Ascending aorta (tissue), 2 donors: ENCODE measurements at regions not wholly inside any gene's neighbourhood (a gene's known extent, or its start where the extent isn't known, plus 50 kb on each side); places are given as distances from the start of the nearest gene placed in this dataset.

Experiments
- DNase-seq, 2 donors: peaks; one replicate each; pipeline ENCODE4 v3.0.0-alpha.2; 2019; ENCODE audit warnings: low spot score in 2 of 2
- H3K27ac ChIP-seq, 2 donors: fragments of 200-600 bp; sonication (generic); one replicate each; pipeline ENCODE4 v1.5.1; 2016 to 2017; ENCODE audit warnings: mild to moderate bottlenecking in 1 of 2
- H3K27me3 ChIP-seq: fragments of 200-600 bp; sonication (generic); one replicate; pipeline ENCODE4 v1.5.1; 2017
- H3K36me3 ChIP-seq, 2 donors: fragments of 200-600 bp; sonication (generic); one replicate each; pipeline ENCODE4 v1.5.1; 2016
- H3K4me1 ChIP-seq, 2 donors: fragments of 200-600 bp; sonication (generic); one replicate each; pipeline ENCODE4 v1.5.1; 2016 to 2017; ENCODE audit warnings: mild to moderate bottlenecking in 1 of 2
- H3K4me3 ChIP-seq, 2 donors: fragments of 200-600 bp; sonication (generic); one replicate each; pipeline ENCODE4 v1.5.1; 2016 to 2017; ENCODE audit warnings: mild to moderate bottlenecking in 1 of 2
- H3K9me3 ChIP-seq, 2 donors: fragments of 200-600 bp; sonication (generic); one replicate each; pipeline ENCODE4 v1.5.1; 2016
- CTCF ChIP-seq, 3 experiments: fragments of 200-600 bp in 2 of 3; fragments of 450-650 bp in 1 of 3; sonication (generic) in 2 of 3; IDR thresholded peaks; one replicate each; pipeline ENCODE4 v1.5.1; 2016 to 2019; ENCODE audit warnings: antibody characterized with exemption in 3 of 3, mild to moderate bottlenecking in 1 of 3, moderate library complexity in 1 of 3
- intact Hi-C: fragments of 100-400 bp; cut with DNase I; formaldehyde crosslinking; loops from one replicate; pipeline ENCODE4 v1.15.1; 2023

DNA sequence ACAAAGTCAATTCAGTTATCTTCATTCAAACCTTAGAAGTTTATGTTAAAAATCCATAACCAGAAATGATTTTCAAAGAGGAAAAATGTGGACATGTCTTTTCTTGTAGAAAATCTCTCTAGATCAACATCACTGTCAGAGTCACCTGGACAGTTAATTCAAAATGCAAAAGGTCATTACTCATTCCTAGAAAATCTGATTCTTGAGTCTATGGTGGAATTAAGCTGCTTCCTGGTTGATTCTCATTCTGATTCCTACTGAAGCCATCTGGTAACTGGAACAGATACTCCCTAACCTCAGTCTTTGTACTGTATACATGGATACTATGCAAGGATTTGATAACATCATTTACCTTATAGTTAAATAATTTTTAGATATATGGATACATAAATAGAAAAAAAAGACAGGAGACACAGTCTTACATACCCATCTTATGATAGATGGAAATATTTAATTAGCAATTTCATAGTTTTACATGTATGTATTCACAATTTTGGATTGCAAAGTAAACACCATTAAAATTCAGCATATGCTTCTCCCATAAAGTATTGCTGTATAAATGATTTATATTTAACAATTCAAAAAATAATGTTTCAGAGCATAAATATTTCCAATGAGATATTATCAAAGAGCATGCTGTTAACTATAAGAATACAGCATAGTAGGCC, 693.2 kb upstream of the CCDC54 start:
- Histone ChIP-seq H3K4me3 (no peak overlapping the region), H3K27me3 (no peaks in the 10 kb centered on the region), H3K4me1 (no peaks in the 10 kb centered on the region), H3K9me3 (no peaks in the 10 kb centered on the region), H3K27ac (no peak overlapping the region), H3K36me3 (no peaks in the 10 kb centered on the region)
- DNase-seq: no peak
- intact Hi-C loops: no loop called here
- no peak for TF ChIP-seq CTCF (IDR thresholded peaks at IDR 0.05)

DNA sequence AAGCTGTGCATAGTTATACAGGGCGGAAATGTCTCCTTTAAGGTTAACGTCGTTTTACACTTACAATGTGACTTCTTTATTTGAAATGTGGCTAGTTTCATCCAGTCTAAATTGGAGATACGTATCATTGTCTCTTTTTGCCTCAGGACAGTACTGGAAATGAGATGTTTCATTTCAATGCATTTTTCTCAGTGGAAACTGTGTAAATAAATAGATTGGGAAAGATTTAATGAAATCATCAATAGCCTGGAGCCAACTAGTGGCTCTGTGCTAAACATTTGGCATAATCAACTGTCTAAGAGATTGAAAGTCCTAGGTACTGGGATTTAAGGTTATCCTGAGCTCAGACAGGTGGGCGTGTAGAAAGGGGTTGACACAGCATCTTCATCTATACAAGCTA, 691.5 kb upstream of the CCDC54 start:
- H3K9me3 ChIP-seq: no peaks in the 10 kb centered on the region
- no peaks in the 10 kb centered on the region for H3K36me3 ChIP-seq
- H3K27ac ChIP-seq: no peak overlapping the region
- DNase-seq: no peak
- TF ChIP-seq CTCF (IDR thresholded peaks at IDR 0.05): no peak
- intact Hi-C loops: no loop called here
- no peak overlapping the region for H3K4me3 ChIP-seq
- no peaks in the 10 kb centered on the region for H3K27me3 ChIP-seq
- H3K4me1 ChIP-seq: no peaks in the 10 kb centered on the region

- DNase-seq: no peak
- intact Hi-C loops: no loop called here
- no peaks in the 10 kb centered on the region for H3K36me3 ChIP-seq
- H3K27me3 ChIP-seq: no peaks in the 10 kb centered on the region
- H3K9me3 ChIP-seq: no peaks in the 10 kb centered on the region
- no peak for TF ChIP-seq CTCF (IDR thresholded peaks at IDR 0.05)
- no peak overlapping the region for H3K27ac ChIP-seq
- H3K4me3 ChIP-seq: no peak overlapping the region
- no peaks in the 10 kb centered on the region for H3K4me1 ChIP-seq
Measured at GRCh38 chr3:106687905-106688304, 689.3 kb upstream of the CCDC54 start.

DNA sequence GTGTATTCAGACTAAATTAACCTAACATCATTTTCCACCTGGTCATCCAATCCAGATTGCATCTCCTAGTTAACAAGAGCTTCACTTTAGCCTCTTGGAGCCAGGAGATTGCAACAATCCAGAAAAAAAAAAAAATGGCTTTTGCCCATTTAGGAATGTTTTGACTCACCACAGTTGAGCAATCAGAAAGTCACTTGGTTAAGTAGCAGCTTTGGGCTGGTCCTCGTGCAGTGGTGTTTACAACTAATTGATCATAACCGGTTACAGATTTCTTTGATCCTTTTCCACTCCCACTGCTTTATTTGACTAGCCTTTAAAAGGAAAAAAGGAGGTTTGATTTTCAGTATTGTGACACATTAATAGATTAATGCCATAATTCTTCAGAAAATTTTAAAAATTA, 688.8 kb upstream of the CCDC54 start:
- no peaks in the 10 kb centered on the region for H3K4me1 ChIP-seq
- no peak overlapping the region for H3K27ac ChIP-seq
- no peak for DNase-seq
- H3K36me3 ChIP-seq: no peaks in the 10 kb centered on the region
- H3K4me3 ChIP-seq: no peak overlapping the region
- H3K9me3 ChIP-seq: no peaks in the 10 kb centered on the region
- no peak for TF ChIP-seq CTCF (IDR thresholded peaks at IDR 0.05)
- no peaks in the 10 kb centered on the region for H3K27me3 ChIP-seq
- intact Hi-C loops: no loop called here

GRCh38 chr3:106691476-106691875, 685.8 kb upstream of the CCDC54 start:
- H3K4me3 ChIP-seq: no peak overlapping the region
- TF ChIP-seq CTCF (IDR thresholded peaks at IDR 0.05): no peak
- DNase-seq: no peak
- H3K9me3 ChIP-seq: no peaks in the 10 kb centered on the region
- no peaks in the 10 kb centered on the region for H3K36me3 ChIP-seq
- H3K27me3 ChIP-seq: no peaks in the 10 kb centered on the region
- intact Hi-C loops: no loop called here
- no peaks in the 10 kb centered on the region for H3K4me1 ChIP-seq
- H3K27ac ChIP-seq: no peak overlapping the region

DNA sequence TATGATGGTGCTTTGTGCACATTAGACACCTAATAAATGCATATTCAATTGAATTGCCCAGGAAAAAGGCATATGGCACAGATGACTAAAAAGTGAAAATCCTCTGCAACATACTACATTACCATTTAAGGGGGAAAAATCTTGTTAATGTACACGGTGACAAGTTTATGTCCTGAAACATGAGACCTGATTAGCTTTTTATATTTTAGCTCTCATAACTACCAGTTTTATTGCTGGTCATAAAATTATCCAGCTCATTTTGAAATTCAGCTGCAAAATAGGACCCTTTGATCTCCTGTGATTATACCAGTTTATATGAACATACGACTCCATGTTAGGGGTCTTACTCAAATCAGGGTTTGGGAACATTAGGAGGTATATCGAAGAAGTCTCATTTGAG, 684.6 kb upstream of the CCDC54 start:
- no peaks in the 10 kb centered on the region for H3K4me1 ChIP-seq
- no peaks in the 10 kb centered on the region for H3K27me3 ChIP-seq
- no peaks in the 10 kb centered on the region for H3K9me3 ChIP-seq
- TF ChIP-seq CTCF (IDR thresholded peaks at IDR 0.05): no peak
- no peaks in the 10 kb centered on the region for H3K36me3 ChIP-seq
- intact Hi-C loops: no loop called here
- no peak overlapping the region for H3K4me3 ChIP-seq
- no peak overlapping the region for H3K27ac ChIP-seq
- DNase-seq: no peak
